GM23338 (cell line): ENCODE measurements at regions not wholly inside any gene's neighbourhood (a gene's known extent, or its start where the extent isn't known, plus 50 kb on each side); places are given as distances from the start of the nearest gene placed in this dataset.

Experiments
- ATAC-seq: fragments of 200-7000 bp; cut with Tn5 transposase; 3 replicates; pipeline ENCODE4 v1.9.1; 2020
- DNase-seq: peaks from one replicate; pipeline ENCODE4 v3.0.0-alpha.2; 2015; ENCODE audit warnings: low spot score
- H2AFZ ChIP-seq: fragments of 200-600 bp; sonication (generic); 2 replicates; pipeline ENCODE4 v1.8.0; 2016; ENCODE audit warnings: antibody characterized with exemption, mild to moderate bottlenecking, moderate library complexity
- H3F3A ChIP-seq: fragments of 200-600 bp; sonication (generic); replicated peaks from 2 replicates; pipeline ENCODE4 v1.8.0; 2017; ENCODE audit warnings: antibody characterized with exemption, mixed run types, low read depth
- H3K27ac ChIP-seq: fragments of 200-600 bp; sonication (generic); 2 replicates; pipeline ENCODE4 v1.6.1; 2016; ENCODE audit warnings: low read depth
- H3K27me3 ChIP-seq: fragments of 200-600 bp; sonication (generic); 2 replicates; pipeline ENCODE4 v1.8.0; 2016; ENCODE audit warnings: mild to moderate bottlenecking, mixed run types, moderate library complexity; ENCODE audit not compliant: insufficient read depth
- H3K36me3 ChIP-seq: fragments of 200-600 bp; sonication (generic); 2 replicates; pipeline ENCODE4 v1.8.0; 2016; ENCODE audit warnings: mild to moderate bottlenecking; ENCODE audit not compliant: insufficient read depth
- H3K4me1 ChIP-seq: fragments of 200-600 bp; sonication (generic); 2 replicates; pipeline ENCODE4 v1.8.0; 2016; ENCODE audit warnings: mild to moderate bottlenecking, moderate library complexity; ENCODE audit not compliant: insufficient read depth
- H3K4me2 ChIP-seq: fragments of 200-600 bp; sonication (generic); 2 replicates; pipeline ENCODE4 v1.7.1; 2017; ENCODE audit warnings: mixed run types
- H3K4me3 ChIP-seq: fragments of 200-600 bp; sonication (generic); 2 replicates; pipeline ENCODE4 v1.6.1; 2016; ENCODE audit warnings: mixed run types
- H3K79me2 ChIP-seq: fragments of 200-600 bp; sonication (generic); replicated peaks from 2 replicates; pipeline ENCODE4 v1.8.0; 2017; ENCODE audit warnings: mild to moderate bottlenecking; ENCODE audit not compliant: insufficient read depth
- H3K9me2 ChIP-seq: fragments of 200-600 bp; sonication (generic); 2 replicates; pipeline ENCODE4 v1.8.0; 2017; ENCODE audit not compliant: insufficient read depth
- H4K20me1 ChIP-seq: fragments of 200-600 bp; sonication (generic); replicated peaks from 2 replicates; pipeline ENCODE4 v1.8.0; 2017; ENCODE audit warnings: mild to moderate bottlenecking; ENCODE audit not compliant: insufficient read depth
- H3K27ac Mint-ChIP-seq: 2 replicates; pipeline ENCODE4 v1.8.0; 2020; ENCODE audit warnings: inconsistent platforms, mild to moderate bottlenecking, moderate library complexity, mixed read lengths
- H3K27me3 Mint-ChIP-seq: 3 replicates; pipeline ENCODE4 v1.8.0; 2022; ENCODE audit warnings: low read depth, mild to moderate bottlenecking, moderate library complexity, mixed read lengths, inconsistent platforms; ENCODE audit not compliant: insufficient read depth, poor library complexity
- H3K36me3 Mint-ChIP-seq: 3 replicates; pipeline ENCODE4 v1.8.0; 2021; ENCODE audit warnings: low read depth, mild to moderate bottlenecking, inconsistent platforms, moderate library complexity, mixed read lengths
- H3K4me1 Mint-ChIP-seq: 3 replicates; pipeline ENCODE4 v1.8.0; 2020; ENCODE audit warnings: mild to moderate bottlenecking, inconsistent platforms, mixed read lengths
- H3K4me3 Mint-ChIP-seq: 3 replicates; pipeline ENCODE4 v1.8.0; 2021; ENCODE audit warnings: moderate library complexity, mild to moderate bottlenecking, inconsistent platforms, mixed read lengths
- H3K9me3 Mint-ChIP-seq: 3 replicates; pipeline ENCODE4 v1.8.0; 2020; ENCODE audit warnings: moderate library complexity, mild to moderate bottlenecking, inconsistent platforms, mixed read lengths
- EZH2 ChIP-seq: fragments of 200-600 bp; sonication (generic); IDR thresholded peaks from one replicate; pipeline ENCODE4 v1.8.0; 2017; ENCODE audit warnings: antibody characterized with exemption, mild to moderate bottlenecking, low read depth; ENCODE audit not compliant: unreplicated experiment
- NANOG ChIP-seq: IDR thresholded peaks from 2 replicates; pipeline ENCODE4 v1.6.1; 2016; ENCODE audit warnings: antibody characterized with exemption, borderline replicate concordance
- POLR2AphosphoS5 ChIP-seq: IDR thresholded peaks from 2 replicates; pipeline ENCODE4 v1.6.1; 2016; ENCODE audit warnings: antibody characterized with exemption, low read depth
- STAT1 ChIP-seq: IDR thresholded peaks from one replicate; pipeline ENCODE4 v1.6.1; 2016; ENCODE audit warnings: antibody characterized with exemption; ENCODE audit not compliant: unreplicated experiment
- ZNF114 ChIP-seq: fragments of 250-450 bp; sonication (Bioruptor Pico); IDR thresholded peaks from 2 replicates; pipeline ENCODE4 v1.5.0; 2020; ENCODE audit warnings: mild to moderate bottlenecking, moderate library complexity
- ZNF331 ChIP-seq: fragments of 250-450 bp; sonication (Bioruptor Pico); IDR thresholded peaks from 2 replicates; pipeline ENCODE4 v1.5.0; 2020; ENCODE audit warnings: low read depth, mild to moderate bottlenecking, moderate library complexity
- TF ChIP-seq, protein P1 (sequence below): fragments of 250-450 bp; sonication (Bioruptor Pico); IDR thresholded peaks from 2 replicates; pipeline ENCODE4 v1.5.0; 2020; ENCODE audit warnings: mild to moderate bottlenecking, moderate library complexity

DNA sequence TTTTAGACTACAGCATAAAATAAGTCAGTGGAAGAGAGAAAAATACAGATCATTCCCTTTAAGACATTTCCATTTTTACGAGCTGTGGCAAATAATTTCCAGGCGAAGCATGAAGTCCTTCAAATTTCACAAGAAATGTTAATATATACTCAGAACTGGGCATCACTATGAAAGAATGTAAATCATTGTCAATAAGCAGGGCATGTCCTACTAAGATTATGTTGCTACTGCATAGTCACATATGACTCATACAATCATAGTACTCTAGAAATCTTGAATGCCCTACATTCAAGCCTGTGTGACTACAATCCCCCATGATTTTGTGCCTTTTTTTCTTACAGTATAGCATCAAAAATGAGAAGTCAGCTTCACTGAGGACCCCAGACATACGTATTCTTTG is 485.2 kb upstream of the FTMT start:
- no peak overlapping the region for H3K4me3 ChIP-seq
- H3K79me2 ChIP-seq: no peaks in the 10 kb centered on the region
- Mint-ChIP-seq H3K27me3 (no peaks in the 10 kb centered on the region), H3K9me3 (no peaks in the 10 kb centered on the region), H3K27ac (no peak overlapping the region), H3K4me1 (no peaks in the 10 kb centered on the region), H3K4me3 (no peak overlapping the region), H3K36me3 (no peaks in the 10 kb centered on the region)
- H2AFZ ChIP-seq: no peak overlapping the region
- no peak for ATAC-seq
- no peaks in the 10 kb centered on the region for H3K4me1 ChIP-seq
- H3K4me2 ChIP-seq: no peak overlapping the region
- no peak for DNase-seq
- TF ChIP-seq EZH2 (no peak), ZNF331 (no peak), ZNF114 (CRISPR knock-in tag) (no peak), POLR2AphosphoS5 (no peak), NANOG (no peak), STAT1 (no peak)
- no peaks in the 10 kb centered on the region for H3K36me3 ChIP-seq
- no peaks in the 10 kb centered on the region for H3F3A ChIP-seq
- H4K20me1 ChIP-seq: no peaks in the 10 kb centered on the region
- H3K27ac ChIP-seq: no peak overlapping the region
- H3K9me2 ChIP-seq: no peaks in the 10 kb centered on the region
- H3K27me3 ChIP-seq: no peaks in the 10 kb centered on the region

DNA sequence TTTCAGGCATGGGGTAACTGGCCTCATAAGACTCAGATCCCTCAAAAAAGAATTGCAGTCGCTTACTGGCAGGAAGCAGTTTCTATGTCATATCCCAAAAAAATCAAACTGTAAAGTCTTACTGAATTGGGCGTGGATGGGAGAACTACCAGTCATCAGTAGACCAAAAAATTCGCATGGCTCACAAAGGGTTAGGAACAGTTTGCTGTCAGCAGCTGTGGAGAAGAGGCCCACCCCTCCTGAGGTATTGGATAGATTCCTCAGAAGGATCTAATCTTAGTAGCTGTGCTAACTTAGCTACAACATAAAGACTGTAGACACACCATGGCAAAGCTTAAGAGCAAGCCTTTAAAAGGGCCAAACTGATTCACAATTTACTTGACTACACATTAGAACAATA is 478.3 kb upstream of the FTMT start:
- no peak overlapping the region for H2AFZ ChIP-seq
- no peak overlapping the region for H3K4me3 Mint-ChIP-seq

More for the DNA sequence above, 478.3 kb upstream of the FTMT start:
- H3K27ac ChIP-seq: no peak overlapping the region
- TF ChIP-seq, protein P1, sequence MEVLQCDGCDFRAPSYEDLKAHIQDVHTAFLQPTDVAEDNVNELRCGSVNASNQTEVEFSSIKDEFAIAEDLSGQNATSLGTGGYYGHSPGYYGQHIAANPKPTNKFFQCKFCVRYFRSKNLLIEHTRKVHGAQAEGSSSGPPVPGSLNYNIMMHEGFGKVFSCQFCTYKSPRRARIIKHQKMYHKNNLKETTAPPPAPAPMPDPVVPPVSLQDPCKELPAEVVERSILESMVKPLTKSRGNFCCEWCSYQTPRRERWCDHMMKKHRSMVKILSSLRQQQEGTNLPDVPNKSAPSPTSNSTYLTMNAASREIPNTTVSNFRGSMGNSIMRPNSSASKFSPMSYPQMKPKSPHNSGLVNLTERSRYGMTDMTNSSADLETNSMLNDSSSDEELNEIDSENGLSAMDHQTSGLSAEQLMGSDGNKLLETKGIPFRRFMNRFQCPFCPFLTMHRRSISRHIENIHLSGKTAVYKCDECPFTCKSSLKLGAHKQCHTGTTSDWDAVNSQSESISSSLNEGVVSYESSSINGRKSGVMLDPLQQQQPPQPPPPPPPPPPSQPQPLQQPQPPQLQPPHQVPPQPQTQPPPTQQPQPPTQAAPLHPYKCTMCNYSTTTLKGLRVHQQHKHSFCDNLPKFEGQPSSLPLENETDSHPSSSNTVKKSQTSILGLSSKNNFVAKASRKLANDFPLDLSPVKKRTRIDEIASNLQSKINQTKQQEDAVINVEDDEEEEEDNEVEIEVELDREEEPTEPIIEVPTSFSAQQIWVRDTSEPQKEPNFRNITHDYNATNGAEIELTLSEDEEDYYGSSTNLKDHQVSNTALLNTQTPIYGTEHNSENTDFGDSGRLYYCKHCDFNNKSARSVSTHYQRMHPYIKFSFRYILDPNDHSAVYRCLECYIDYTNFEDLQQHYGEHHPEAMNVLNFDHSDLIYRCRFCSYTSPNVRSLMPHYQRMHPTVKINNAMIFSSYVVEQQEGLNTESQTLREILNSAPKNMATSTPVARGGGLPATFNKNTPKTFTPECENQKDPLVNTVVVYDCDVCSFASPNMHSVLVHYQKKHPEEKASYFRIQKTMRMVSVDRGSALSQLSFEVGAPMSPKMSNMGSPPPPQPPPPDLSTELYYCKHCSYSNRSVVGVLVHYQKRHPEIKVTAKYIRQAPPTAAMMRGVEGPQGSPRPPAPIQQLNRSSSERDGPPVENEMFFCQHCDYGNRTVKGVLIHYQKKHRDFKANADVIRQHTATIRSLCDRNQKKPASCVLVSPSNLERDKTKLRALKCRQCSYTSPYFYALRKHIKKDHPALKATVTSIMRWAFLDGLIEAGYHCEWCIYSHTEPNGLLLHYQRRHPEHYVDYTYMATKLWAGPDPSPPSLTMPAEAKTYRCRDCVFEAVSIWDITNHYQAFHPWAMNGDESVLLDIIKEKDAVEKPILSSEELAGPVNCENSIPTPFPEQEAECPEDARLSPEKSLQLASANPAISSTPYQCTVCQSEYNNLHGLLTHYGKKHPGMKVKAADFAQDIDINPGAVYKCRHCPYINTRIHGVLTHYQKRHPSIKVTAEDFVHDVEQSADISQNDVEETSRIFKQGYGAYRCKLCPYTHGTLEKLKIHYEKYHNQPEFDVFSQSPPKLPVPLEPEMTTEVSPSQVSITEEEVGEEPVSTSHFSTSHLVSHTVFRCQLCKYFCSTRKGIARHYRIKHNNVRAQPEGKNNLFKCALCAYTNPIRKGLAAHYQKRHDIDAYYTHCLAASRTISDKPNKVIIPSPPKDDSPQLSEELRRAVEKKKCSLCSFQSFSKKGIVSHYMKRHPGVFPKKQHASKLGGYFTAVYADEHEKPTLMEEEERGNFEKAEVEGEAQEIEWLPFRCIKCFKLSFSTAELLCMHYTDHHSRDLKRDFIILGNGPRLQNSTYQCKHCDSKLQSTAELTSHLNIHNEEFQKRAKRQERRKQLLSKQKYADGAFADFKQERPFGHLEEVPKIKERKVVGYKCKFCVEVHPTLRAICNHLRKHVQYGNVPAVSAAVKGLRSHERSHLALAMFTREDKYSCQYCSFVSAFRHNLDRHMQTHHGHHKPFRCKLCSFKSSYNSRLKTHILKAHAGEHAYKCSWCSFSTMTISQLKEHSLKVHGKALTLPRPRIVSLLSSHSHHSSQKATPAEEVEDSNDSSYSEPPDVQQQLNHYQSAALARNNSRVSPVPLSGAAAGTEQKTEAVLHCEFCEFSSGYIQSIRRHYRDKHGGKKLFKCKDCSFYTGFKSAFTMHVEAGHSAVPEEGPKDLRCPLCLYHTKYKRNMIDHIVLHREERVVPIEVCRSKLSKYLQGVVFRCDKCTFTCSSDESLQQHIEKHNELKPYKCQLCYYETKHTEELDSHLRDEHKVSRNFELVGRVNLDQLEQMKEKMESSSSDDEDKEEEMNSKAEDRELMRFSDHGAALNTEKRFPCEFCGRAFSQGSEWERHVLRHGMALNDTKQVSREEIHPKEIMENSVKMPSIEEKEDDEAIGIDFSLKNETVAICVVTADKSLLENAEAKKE (CRISPR knock-in tag): no peak
- TF ChIP-seq EZH2: no peak
- TF ChIP-seq ZNF114 (CRISPR knock-in tag): no peak
- TF ChIP-seq NANOG: no peak
- no peak for TF ChIP-seq POLR2AphosphoS5
- H3K4me2 ChIP-seq: no peak overlapping the region
- H3K9me3 Mint-ChIP-seq: no peaks in the 10 kb centered on the region
- ATAC-seq: no peak
- no peaks in the 10 kb centered on the region for H3K9me2 ChIP-seq
- no peak for DNase-seq
- no peaks in the 10 kb centered on the region for H3K36me3 Mint-ChIP-seq
- no peaks in the 10 kb centered on the region for H3K27me3 ChIP-seq
- H3K4me1 ChIP-seq: no peaks in the 10 kb centered on the region
- no peaks in the 10 kb centered on the region for H3K4me1 Mint-ChIP-seq
- no peaks in the 10 kb centered on the region for H3F3A ChIP-seq
- no peaks in the 10 kb centered on the region for H3K79me2 ChIP-seq
- H3K4me3 ChIP-seq: no peak overlapping the region
- no peaks in the 10 kb centered on the region for H4K20me1 ChIP-seq
- H3K27ac Mint-ChIP-seq: no peak overlapping the region
- H3K27me3 Mint-ChIP-seq: no peaks in the 10 kb centered on the region
- no peaks in the 10 kb centered on the region for H3K36me3 ChIP-seq
